ENCODE measurements at regions not wholly inside any gene's neighbourhood (a gene's known extent, or its start where the extent isn't known, plus 50 kb on each side); places are given as distances from the start of the nearest gene placed in this dataset.

DNA sequence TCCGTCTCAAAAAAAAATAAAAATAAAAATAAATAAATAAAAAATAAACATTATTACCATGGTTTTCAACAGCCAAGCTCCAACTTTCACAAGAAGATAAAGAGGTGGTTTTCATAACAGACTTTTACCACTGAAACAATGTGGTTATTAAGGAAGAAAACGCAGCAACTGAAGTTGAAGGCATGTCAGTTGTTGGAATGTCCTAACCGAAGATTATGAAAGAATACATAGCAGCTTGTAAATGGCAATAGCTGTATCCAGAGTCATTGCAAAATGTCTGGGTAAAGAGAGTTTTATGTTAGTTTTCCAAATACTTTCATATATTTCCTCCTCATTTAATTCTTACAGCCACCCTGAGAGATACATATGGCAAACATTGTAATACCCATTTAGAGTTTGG, 161.6 kb upstream of the MARCKS start:
- no TSS peak for BruUV-seq (replicated peaks)

More for the DNA sequence above, 161.6 kb upstream of the MARCKS start:
- RAD21 ChIA-PET (ENCODE audit: low non-redundant PET in 1 of 2, low total read pairs in 2 of 2, uncharacterized antibody in 2 of 2, unreplicated experiment in 2 of 2): no interaction called here
- H3K36me3 ChIP-seq (ENCODE audit: control insufficient read depth in 1 of 2, insufficient read depth in 2 of 2, low read length in 2 of 2): no peaks in the 10 kb centered on the region
- H3K79me2 ChIP-seq (ENCODE audit: insufficient read depth, low read length): no peaks in the 10 kb centered on the region
- no peaks in the 10 kb centered on the region for H3K9me3 ChIP-seq (ENCODE audit: control insufficient read depth in 1 of 2, insufficient read depth in 1 of 2, low read depth in 1 of 2, low read length in 2 of 2)
- H4K20me1 ChIP-seq (ENCODE audit: insufficient read depth): no peaks in the 10 kb centered on the region
- intact Hi-C loops (cut with micrococcal nuclease): no loop called here
- ATAC-seq (no peak), DNase-seq (ENCODE audit: low read depth, low spot score) (no peak)
- POLR2A ChIA-PET: no interaction called here
- no peaks in the 10 kb centered on the region for H3K9me2 ChIP-seq (ENCODE audit: insufficient read depth)
- no peak overlapping the region for H3K27ac ChIP-seq (ENCODE audit: low read depth, low read length)
- CTCF ChIA-PET: no interaction called here
- H3K27me3 ChIP-seq (ENCODE audit: insufficient read depth, low read length): no peaks in the 10 kb centered on the region
- H3K4me1 ChIP-seq (ENCODE audit: control insufficient read depth in 1 of 2, insufficient read depth in 2 of 2, low read length in 2 of 2): peaks cover 5 to 42% of the 10 kb centered on the region in 2 experiments; a peak in 3 of 4 replicates
- no peak overlapping the region for H3K4me3 ChIP-seq (replicated peaks in 1 of 2; ENCODE audit: low read depth in 1 of 2, low read length in 2 of 2)
- TF ChIP-seq EZH2phosphoT487 (IDR thresholded peaks at IDR 0.05; ENCODE audit: borderline replicate concordance) (no peak), POLR2A (IDR thresholded peaks at IDR 0.05; ENCODE audit: borderline replicate concordance, extremely low read depth, insufficient read depth, insufficient read length) (no peak), RAD21 (IDR thresholded peaks at IDR 0.05; ENCODE audit: low read depth) (no peak), FOSL1 (IDR thresholded peaks at IDR 0.05; ENCODE audit: low read depth) (no peak), SIN3A (IDR thresholded peaks at IDR 0.05; ENCODE audit: low read depth) (no peak), ZNF274 (IDR thresholded peaks at IDR 0.05; ENCODE audit: low read depth, low read length) (no peak), SRF (IDR thresholded peaks at IDR 0.05; ENCODE audit: low read depth) (no peak), ZBTB33 (IDR thresholded peaks at IDR 0.05; ENCODE audit: extremely low read depth, insufficient replicate concordance, low read length) (no peak), CEBPB (IDR thresholded peaks at IDR 0.05; ENCODE audit: low read depth) (no peak), POLR2AphosphoS5 (IDR thresholded peaks at IDR 0.05; ENCODE audit: low read depth, low read length) (no peak), JUND (IDR thresholded peaks at IDR 0.05) (no peak), TCF7L2 (IDR thresholded peaks at IDR 0.05; ENCODE audit: borderline replicate concordance, extremely low read depth, insufficient read depth, insufficient read length) (no peak)
- TF ChIP-seq, protein P1, sequence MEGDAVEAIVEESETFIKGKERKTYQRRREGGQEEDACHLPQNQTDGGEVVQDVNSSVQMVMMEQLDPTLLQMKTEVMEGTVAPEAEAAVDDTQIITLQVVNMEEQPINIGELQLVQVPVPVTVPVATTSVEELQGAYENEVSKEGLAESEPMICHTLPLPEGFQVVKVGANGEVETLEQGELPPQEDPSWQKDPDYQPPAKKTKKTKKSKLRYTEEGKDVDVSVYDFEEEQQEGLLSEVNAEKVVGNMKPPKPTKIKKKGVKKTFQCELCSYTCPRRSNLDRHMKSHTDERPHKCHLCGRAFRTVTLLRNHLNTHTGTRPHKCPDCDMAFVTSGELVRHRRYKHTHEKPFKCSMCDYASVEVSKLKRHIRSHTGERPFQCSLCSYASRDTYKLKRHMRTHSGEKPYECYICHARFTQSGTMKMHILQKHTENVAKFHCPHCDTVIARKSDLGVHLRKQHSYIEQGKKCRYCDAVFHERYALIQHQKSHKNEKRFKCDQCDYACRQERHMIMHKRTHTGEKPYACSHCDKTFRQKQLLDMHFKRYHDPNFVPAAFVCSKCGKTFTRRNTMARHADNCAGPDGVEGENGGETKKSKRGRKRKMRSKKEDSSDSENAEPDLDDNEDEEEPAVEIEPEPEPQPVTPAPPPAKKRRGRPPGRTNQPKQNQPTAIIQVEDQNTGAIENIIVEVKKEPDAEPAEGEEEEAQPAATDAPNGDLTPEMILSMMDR (IDR thresholded peaks at IDR 0.05 in 2 of 3, conservative IDR thresholded peaks at IDR 0.05 in 1 of 3; ENCODE audit: borderline replicate concordance in 1 of 3, insufficient read depth in 1 of 3, low read depth in 2 of 3, low read length in 2 of 3): no peak
- TF ChIP-seq, protein P2, sequence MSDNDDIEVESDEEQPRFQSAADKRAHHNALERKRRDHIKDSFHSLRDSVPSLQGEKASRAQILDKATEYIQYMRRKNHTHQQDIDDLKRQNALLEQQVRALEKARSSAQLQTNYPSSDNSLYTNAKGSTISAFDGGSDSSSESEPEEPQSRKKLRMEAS (IDR thresholded peaks at IDR 0.05): no peak
- TF ChIP-seq, protein P3, sequence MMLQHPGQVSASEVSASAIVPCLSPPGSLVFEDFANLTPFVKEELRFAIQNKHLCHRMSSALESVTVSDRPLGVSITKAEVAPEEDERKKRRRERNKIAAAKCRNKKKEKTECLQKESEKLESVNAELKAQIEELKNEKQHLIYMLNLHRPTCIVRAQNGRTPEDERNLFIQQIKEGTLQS (IDR thresholded peaks at IDR 0.05): no peak
- TF ChIP-seq, protein P4, sequence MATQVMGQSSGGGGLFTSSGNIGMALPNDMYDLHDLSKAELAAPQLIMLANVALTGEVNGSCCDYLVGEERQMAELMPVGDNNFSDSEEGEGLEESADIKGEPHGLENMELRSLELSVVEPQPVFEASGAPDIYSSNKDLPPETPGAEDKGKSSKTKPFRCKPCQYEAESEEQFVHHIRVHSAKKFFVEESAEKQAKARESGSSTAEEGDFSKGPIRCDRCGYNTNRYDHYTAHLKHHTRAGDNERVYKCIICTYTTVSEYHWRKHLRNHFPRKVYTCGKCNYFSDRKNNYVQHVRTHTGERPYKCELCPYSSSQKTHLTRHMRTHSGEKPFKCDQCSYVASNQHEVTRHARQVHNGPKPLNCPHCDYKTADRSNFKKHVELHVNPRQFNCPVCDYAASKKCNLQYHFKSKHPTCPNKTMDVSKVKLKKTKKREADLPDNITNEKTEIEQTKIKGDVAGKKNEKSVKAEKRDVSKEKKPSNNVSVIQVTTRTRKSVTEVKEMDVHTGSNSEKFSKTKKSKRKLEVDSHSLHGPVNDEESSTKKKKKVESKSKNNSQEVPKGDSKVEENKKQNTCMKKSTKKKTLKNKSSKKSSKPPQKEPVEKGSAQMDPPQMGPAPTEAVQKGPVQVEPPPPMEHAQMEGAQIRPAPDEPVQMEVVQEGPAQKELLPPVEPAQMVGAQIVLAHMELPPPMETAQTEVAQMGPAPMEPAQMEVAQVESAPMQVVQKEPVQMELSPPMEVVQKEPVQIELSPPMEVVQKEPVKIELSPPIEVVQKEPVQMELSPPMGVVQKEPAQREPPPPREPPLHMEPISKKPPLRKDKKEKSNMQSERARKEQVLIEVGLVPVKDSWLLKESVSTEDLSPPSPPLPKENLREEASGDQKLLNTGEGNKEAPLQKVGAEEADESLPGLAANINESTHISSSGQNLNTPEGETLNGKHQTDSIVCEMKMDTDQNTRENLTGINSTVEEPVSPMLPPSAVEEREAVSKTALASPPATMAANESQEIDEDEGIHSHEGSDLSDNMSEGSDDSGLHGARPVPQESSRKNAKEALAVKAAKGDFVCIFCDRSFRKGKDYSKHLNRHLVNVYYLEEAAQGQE (IDR thresholded peaks at IDR 0.05; ENCODE audit: low read depth): no peak
- no peak overlapping the region for H3K4me2 ChIP-seq (ENCODE audit: low read length)
- no peak overlapping the region for H3K9ac ChIP-seq (ENCODE audit: low read length)
- no peak overlapping the region for H2AFZ ChIP-seq (ENCODE audit: low read depth, low read length, poor library complexity, severe bottlenecking)
